ENCODE measurements at regions not wholly inside any gene's neighbourhood (a gene's known extent, or its start where the extent isn't known, plus 50 kb on each side); places are given as distances from the start of the nearest gene placed in this dataset.

- no peak for TF ChIP-seq CTCF (IDR thresholded peaks at IDR 0.05; ENCODE audit: insufficient read depth, low read depth, low read length)
- no peak for DNase-seq (ENCODE audit: low read depth)
- POLR2A ChIA-PET = no interaction called here
These were observed 87.4 kb downstream of the RPRM start for GRCh38 chr2:153391131-153391530.

GRCh38 chr2:153388246-153388645 lies 90.3 kb downstream of the RPRM start:
- no peak for TF ChIP-seq CTCF (IDR thresholded peaks at IDR 0.05; ENCODE audit: insufficient read depth, low read depth, low read length)
- DNase-seq (ENCODE audit: low read depth) = no peak
- Histone ChIP-seq H3K4me3 (ENCODE audit: low read depth, low read length) (no peak overlapping the region), H3K27me3 (ENCODE audit: control insufficient read depth, insufficient read depth, low read length) (no peaks in the 10 kb centered on the region), H3K36me3 (ENCODE audit: control insufficient read depth, insufficient read depth, low read length) (no peaks in the 10 kb centered on the region)
- CTCF ChIA-PET = no interaction called here
- POLR2A ChIA-PET = no interaction called here

More at GRCh38 chr2:153391131-153391530, 87.4 kb downstream of the RPRM start:
- Histone ChIP-seq H3K4me3 (ENCODE audit: low read depth, low read length) (no peak overlapping the region), H3K27me3 (ENCODE audit: control insufficient read depth, insufficient read depth, low read length) (no peaks in the 10 kb centered on the region), H3K36me3 (ENCODE audit: control insufficient read depth, insufficient read depth, low read length) (no peaks in the 10 kb centered on the region)
- CTCF ChIA-PET = no interaction called here

- POLR2A ChIA-PET = no interaction called here
- Histone ChIP-seq H3K27me3 (ENCODE audit: control insufficient read depth, insufficient read depth, low read length) (no peaks in the 10 kb centered on the region), H3K4me3 (ENCODE audit: low read depth, low read length) (no peak overlapping the region), H3K36me3 (ENCODE audit: control insufficient read depth, insufficient read depth, low read length) (no peaks in the 10 kb centered on the region)
- no peak for TF ChIP-seq CTCF (IDR thresholded peaks at IDR 0.05; ENCODE audit: insufficient read depth, low read depth, low read length)
- no peak for DNase-seq (ENCODE audit: low read depth)
- CTCF ChIA-PET = no interaction called here
These were observed 91.4 kb downstream of the RPRM start for GRCh38 chr2:153387203-153387602.

GRCh38 chr2:153386481-153386897 lies 92.1 kb downstream of the RPRM start:
- H3K36me3 ChIP-seq (ENCODE audit: control insufficient read depth, insufficient read depth, low read length) = no peaks in the 10 kb centered on the region
- no peak for DNase-seq (ENCODE audit: low read depth)
- CTCF ChIA-PET = no interaction called here
- no peak overlapping the region for H3K4me3 ChIP-seq (ENCODE audit: low read depth, low read length)
- POLR2A ChIA-PET = no interaction called here
- no peaks in the 10 kb centered on the region for H3K27me3 ChIP-seq (ENCODE audit: control insufficient read depth, insufficient read depth, low read length)
- no peak for TF ChIP-seq CTCF (IDR thresholded peaks at IDR 0.05; ENCODE audit: insufficient read depth, low read depth, low read length)

GRCh38 chr2:153373510-153374279 lies 104.9 kb downstream of the RPRM start:
- H3K27me3 ChIP-seq (ENCODE audit: control insufficient read depth, insufficient read depth, low read length) = no peaks in the 10 kb centered on the region
- CTCF ChIA-PET = no interaction called here
- POLR2A ChIA-PET = no interaction called here
- no peak for TF ChIP-seq CTCF (IDR thresholded peaks at IDR 0.05; ENCODE audit: insufficient read depth, low read depth, low read length)
- H3K4me3 ChIP-seq (ENCODE audit: low read depth, low read length) = no peak overlapping the region
- no peak for DNase-seq (ENCODE audit: low read depth)
- H3K36me3 ChIP-seq (ENCODE audit: control insufficient read depth, insufficient read depth, low read length) = no peaks in the 10 kb centered on the region

All from BJ (cell line).